ENCODE measurements at regions not wholly inside any gene's neighbourhood (a gene's known extent, or its start where the extent isn't known, plus 50 kb on each side); places are given as distances from the start of the nearest gene placed in this dataset.

DNA sequence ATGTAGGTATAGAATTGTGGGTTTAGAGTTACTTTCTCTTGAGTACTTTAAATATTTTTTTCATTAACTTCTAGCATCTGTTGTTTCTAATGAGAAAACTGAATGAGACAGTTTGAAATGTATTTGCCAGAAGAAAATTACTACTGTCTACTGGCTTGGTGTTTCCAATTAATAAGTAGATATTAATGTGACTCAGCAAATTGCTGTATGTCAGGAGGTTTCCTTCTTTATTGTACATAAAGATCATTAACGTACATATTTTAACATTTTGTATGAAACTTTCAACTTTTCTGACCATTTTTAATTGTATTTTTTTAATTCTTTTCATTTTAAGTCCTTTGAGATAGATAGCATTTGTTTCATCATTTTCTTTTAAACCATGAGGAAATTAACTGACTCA lies 135.1 kb upstream of the SLC22A23 start:
- TF ChIP-seq, protein P1, sequence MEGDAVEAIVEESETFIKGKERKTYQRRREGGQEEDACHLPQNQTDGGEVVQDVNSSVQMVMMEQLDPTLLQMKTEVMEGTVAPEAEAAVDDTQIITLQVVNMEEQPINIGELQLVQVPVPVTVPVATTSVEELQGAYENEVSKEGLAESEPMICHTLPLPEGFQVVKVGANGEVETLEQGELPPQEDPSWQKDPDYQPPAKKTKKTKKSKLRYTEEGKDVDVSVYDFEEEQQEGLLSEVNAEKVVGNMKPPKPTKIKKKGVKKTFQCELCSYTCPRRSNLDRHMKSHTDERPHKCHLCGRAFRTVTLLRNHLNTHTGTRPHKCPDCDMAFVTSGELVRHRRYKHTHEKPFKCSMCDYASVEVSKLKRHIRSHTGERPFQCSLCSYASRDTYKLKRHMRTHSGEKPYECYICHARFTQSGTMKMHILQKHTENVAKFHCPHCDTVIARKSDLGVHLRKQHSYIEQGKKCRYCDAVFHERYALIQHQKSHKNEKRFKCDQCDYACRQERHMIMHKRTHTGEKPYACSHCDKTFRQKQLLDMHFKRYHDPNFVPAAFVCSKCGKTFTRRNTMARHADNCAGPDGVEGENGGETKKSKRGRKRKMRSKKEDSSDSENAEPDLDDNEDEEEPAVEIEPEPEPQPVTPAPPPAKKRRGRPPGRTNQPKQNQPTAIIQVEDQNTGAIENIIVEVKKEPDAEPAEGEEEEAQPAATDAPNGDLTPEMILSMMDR (IDR thresholded peaks at IDR 0.05), result no peak
- TF ChIP-seq POLR2A (IDR thresholded peaks at IDR 0.05), result no peak
- TF ChIP-seq POLR2AphosphoS5 (IDR thresholded peaks at IDR 0.05), result no peak

Data from prostate gland (tissue), 2 donors.